ENCODE measurements at regions not wholly inside any gene's neighbourhood (a gene's known extent, or its start where the extent isn't known, plus 50 kb on each side); places are given as distances from the start of the nearest gene placed in this dataset.

DNA sequence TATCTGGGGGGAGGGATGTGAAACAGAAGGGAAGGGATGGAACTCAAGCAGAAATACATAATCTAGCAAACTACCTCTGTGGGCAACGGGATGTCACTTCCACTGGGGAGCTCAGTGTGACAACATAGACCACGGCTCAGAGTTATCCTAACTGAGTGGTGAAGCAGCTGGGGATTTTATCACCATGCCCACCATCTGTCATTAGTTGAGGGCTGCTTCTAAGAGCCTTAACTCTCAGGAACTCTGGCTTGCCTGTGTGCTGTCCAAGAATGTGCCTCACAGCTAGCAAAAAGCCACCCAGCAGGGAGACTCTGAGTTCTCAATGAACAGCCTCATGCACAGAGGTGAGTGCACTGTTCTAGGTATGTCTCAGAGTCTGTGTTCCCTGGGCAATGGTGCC is 90.6 kb upstream of the CXCL14 start:
- no peak for TF ChIP-seq HDGF (IDR thresholded peaks at IDR 0.05; ENCODE audit: borderline replicate concordance)
- no peak for TF ChIP-seq FOXK2 (IDR thresholded peaks at IDR 0.05)
- TF ChIP-seq NFRKB (IDR thresholded peaks at IDR 0.05) = no peak
- no peak for TF ChIP-seq SP1 (IDR thresholded peaks at IDR 0.05)
- TF ChIP-seq FOXA1 (IDR thresholded peaks at IDR 0.05) = no peak
- no peak for TF ChIP-seq FOXM1 (IDR thresholded peaks at IDR 0.05; ENCODE audit: borderline replicate concordance)
- no peak for TF ChIP-seq ELF4 (IDR thresholded peaks at IDR 0.05)
- TF ChIP-seq BHLHE40 (IDR thresholded peaks at IDR 0.05; ENCODE audit: borderline replicate concordance) = no peak
- TF ChIP-seq L3MBTL2 (conservative IDR thresholded peaks at IDR 0.05) = no peak
- no peak for TF ChIP-seq SUZ12 (IDR thresholded peaks at IDR 0.05)
- no peak for TF ChIP-seq TARDBP (IDR thresholded peaks at IDR 0.05)
- no peak for TF ChIP-seq ZNF384 (IDR thresholded peaks at IDR 0.05)
- no peak for TF ChIP-seq PKNOX1 (IDR thresholded peaks at IDR 0.05)

All from HEK293T (cell line).